GM18867 (cell line): ENCODE measurements at regions not wholly inside any gene's neighbourhood (a gene's known extent, or its start where the extent isn't known, plus 50 kb on each side); places are given as distances from the start of the nearest gene placed in this dataset.

Experiments
- ATAC-seq: cut with Tn5 transposase; IDR thresholded peaks from one replicate; pipeline ENCODE4 v1.9.1; 2021; ENCODE audit warnings: mild to moderate bottlenecking, moderate library complexity; ENCODE audit not compliant: unreplicated experiment

DNA sequence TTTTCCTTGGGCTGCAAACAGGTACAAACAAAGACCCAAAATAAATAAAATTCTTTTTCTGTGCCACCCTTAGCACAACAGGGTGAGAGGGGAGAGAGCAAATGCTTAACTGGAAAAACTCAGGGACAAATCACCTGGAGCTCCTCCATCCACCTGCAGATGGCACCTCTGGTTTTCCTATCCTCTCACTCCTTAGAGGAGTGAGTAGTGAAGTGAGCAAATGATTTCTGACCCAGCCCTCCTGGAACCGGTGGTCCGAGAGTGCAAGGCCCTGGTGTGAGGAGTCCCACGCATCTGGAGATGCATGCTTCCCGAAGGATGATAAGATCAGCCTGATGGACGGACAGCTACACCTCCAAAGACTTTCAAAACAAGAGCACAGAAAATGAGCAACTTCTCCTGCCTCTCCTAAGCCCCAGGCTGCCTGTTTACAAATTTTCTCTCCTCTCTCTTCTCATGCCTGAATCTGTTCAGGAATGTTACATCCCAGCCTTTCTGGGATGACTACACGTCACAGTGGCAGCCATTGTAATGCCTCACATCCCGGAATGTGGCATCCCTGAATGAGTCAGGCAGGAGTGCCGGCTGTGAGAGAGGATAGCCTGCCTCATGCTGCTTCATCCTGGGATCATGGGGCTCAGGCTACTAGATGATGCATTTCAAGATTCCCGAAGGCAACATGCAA lies 86.4 kb downstream of the ADRB2 start:
- ATAC-seq: no peak

GRCh38 chr5:148913493-148913892 lies 87.1 kb downstream of the ADRB2 start:
- ATAC-seq: no peak

GRCh38 chr5:148913985-148914431 lies 87.6 kb downstream of the ADRB2 start:
- peak; percentile 77 for ATAC-seq

GRCh38 chr5:148915224-148915817 lies 88.9 kb downstream of the ADRB2 start:
- ATAC-seq: peak; percentile 66

DNA sequence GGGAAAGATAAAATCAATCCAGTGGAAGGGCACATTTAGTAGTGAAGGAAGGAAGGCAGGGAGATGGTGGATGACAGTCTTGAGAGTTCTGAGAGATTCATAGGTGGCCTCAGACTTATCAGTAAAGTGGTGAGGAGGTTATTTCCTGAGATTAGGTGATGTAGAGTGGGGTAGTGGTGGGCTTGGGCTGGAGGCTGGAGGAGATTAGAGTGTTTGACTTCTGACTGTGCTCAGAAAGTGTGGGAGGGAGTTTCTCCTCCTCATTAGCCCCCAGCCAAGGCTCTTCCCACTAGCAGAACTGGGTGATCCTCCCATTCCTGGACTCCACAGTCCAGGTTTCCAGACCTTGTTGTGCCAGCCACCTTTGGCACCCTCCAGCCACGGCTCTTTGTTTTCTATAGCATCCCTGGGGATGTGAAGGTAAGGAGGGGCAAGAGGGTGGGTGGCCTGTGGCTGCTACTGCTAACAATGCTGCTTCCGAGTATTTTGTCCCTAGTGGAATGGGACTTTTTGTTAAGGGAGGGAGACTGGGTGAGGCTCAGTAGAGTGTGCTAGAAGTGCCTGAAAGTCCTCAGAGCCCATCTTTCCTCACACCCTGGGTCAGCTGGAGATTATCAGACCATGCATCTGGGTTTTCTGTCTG lies 94.4 kb downstream of the ADRB2 start:
- ATAC-seq: no peak

DNA sequence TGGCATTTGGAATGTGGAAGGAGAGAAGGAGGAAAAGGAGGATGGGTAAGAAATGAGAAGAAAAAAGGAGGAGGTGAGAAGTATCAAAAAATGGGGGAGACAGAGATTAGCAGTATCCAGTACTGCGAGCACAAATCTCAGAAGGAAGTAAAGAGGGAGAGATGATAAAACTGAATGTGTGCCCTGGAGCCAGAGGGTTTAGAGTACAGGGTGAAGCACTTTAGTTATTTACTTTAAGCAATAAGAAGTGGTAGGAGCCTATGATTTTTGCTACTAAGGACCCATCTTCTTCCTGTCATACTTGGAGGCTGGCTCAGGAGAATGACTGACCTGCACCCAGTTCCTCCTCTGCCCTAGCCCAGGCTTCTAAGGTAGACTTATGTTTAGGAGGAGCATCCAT lies 94.9 kb downstream of the ADRB2 start:
- ATAC-seq: no peak

DNA sequence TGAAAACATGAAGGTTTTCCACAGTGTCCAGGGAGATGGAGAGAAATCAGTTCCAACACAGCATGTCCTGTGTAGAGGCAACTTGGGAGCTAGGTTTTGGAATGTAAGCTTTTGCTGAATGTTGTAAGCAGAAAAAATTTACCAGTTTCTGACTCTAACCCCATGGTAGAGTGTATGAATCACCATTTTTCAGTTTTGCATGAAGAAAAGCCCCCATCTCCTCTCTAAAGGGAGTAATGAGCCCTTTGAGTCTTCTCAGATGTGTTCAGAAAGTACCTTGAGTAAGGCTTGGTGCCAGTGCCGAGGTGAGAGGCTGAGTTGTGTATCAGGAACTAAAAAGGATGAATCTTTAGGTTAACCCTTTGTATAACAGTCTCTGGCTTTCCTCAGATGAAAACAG lies 96.2 kb downstream of the ADRB2 start:
- peak; percentile 78 for ATAC-seq

- ATAC-seq: no peak
Measured at GRCh38 chr5:148923023-148923422, 96.6 kb downstream of the ADRB2 start.

GRCh38 chr5:148924817-148925216 lies 98.4 kb downstream of the ADRB2 start:
- ATAC-seq: no peak

DNA sequence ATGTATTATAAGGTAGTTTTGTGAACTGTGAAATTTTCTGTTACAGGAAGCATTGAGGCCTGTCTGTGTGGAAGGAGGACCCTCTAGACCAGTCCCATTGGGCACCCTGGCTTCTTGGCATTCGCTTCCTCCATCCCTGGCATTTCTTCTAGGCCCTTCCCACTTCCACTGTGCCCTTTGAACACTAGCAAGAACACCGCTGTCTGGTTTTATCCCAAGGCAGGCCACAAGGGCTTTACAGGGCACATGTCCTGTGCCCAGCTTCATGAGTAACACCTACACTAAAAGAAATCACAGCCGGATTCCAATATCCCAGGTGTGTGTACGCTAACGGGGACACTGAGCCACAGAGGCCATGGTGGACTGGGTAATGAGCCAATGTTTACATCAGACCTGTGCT lies 99.8 kb downstream of the ADRB2 start:
- no peak for ATAC-seq

DNA sequence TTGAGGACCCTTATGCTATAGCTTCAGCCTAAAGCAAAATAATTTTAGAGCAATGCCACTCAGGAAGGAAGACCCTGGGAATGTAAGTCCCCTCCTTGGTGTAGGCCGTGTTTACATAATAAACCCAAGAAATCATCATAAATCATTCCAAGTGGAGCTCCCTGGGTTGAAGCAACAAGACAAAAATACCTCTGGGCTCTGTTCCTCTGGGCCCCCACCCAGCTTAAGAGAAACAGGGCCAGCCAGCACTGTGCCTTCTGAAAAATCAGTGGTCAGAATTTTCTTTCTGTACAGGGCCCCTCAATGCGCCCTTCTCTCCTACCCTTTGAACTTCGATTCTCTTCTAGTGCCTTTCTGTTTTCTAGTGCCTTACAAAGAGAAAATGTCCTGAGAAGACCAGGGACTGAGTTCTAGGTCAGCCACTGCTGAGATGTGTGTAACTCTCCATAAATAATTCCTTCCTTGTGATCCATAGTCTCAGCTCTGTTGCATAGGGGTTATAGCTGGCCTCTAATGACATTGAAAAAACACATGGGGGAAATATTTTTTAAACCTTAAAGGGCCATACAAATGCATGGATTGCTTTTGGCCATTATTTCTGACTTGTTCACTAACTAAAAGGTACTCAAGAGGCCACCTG lies 101.0 kb downstream of the ADRB2 start:
- ATAC-seq: no peak

DNA sequence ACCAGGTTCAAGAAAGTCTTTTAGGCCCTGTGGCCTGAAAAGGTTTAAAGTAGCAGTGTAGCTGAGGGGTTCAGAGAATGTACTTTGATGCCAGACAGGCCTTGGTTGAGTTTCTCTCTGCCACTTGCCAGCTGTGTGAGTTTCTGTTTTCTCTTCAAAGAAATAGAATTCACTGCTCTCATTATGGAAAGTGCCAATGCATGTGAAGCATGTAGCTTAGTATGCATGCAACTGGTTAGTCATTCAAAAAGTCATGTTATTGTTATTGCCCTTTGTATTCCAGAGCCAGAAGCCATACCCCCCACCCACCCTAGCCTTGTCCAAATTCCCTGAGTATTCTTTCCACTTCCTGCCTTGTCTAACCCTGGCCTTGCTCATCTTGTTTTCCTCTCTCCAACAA lies 101.7 kb downstream of the ADRB2 start:
- peak; percentile 76 for ATAC-seq

- ATAC-seq: no peak
Measured at GRCh38 chr5:148931453-148932057, 105.1 kb downstream of the ADRB2 start.

GRCh38 chr5:148932355-148932935 lies 106.0 kb downstream of the ADRB2 start:
- no peak for ATAC-seq

- no peak for ATAC-seq
Measured at GRCh38 chr5:148933903-148934432, 107.6 kb downstream of the ADRB2 start.

- no peak for ATAC-seq
Measured at GRCh38 chr5:148934895-148935400, 108.5 kb downstream of the ADRB2 start.

GRCh38 chr5:148937239-148937638 lies 110.8 kb downstream of the ADRB2 start:
- ATAC-seq: no peak

GRCh38 chr5:148937830-148938521 lies 111.6 kb downstream of the ADRB2 start:
- ATAC-seq: no peak

GRCh38 chr5:148938522-148938882 lies 112.1 kb downstream of the ADRB2 start:
- ATAC-seq: no peak

- ATAC-seq: no peak
Measured at GRCh38 chr5:148939676-148940075, 113.3 kb downstream of the ADRB2 start.
